ENCODE measurements at regions not wholly inside any gene's neighbourhood (a gene's known extent, or its start where the extent isn't known, plus 50 kb on each side); places are given as distances from the start of the nearest gene placed in this dataset.

GRCh38 chr4:177605252-177605651, 163.0 kb upstream of the AGA start:
- TF ChIP-seq CTCF (conservative IDR thresholded peaks at IDR 0.05; ENCODE audit: low read depth, low read length) (no peak), EZH2 (IDR thresholded peaks at IDR 0.05; ENCODE audit: borderline replicate concordance, low read depth, low read length, poor library complexity, severe bottlenecking) (no peak)
